22Rv1 (cell line): ENCODE measurements at regions not wholly inside any gene's neighbourhood (a gene's known extent, or its start where the extent isn't known, plus 50 kb on each side); places are given as distances from the start of the nearest gene placed in this dataset.

ENCODE experiments used
- ZFX ChIP-seq: fragments of 450-650 bp; IDR thresholded peaks from 2 replicates; pipeline ENCODE4 v1.6.1; 2017; ENCODE audit warnings: antibody characterized with exemption, borderline replicate concordance
- TF ChIP-seq, protein P1 (sequence below): fragments of 450-650 bp; IDR thresholded peaks from 2 replicates; pipeline ENCODE4 v1.5.1; 2017; ENCODE audit warnings: mild to moderate bottlenecking

DNA sequence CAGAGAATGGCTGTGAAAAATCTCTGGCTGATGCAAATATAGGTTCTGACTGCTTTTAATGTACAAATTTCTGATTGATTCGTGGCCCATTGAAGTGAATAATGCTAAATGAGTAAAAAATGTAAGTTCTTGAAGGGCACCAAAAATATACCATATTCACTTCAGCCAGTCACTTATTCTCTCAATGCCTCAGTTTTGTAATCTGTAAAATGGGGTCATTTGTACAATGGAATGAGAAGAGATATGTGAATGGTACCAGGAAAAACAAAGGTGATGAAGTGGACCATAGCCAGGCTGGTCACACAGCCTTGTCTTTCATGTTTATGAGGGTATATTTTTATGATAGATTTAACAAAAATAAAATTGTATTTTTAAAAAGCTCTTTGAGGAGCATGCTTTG is 441.2 kb upstream of the NR3C2 start:
- TF ChIP-seq, protein P1, sequence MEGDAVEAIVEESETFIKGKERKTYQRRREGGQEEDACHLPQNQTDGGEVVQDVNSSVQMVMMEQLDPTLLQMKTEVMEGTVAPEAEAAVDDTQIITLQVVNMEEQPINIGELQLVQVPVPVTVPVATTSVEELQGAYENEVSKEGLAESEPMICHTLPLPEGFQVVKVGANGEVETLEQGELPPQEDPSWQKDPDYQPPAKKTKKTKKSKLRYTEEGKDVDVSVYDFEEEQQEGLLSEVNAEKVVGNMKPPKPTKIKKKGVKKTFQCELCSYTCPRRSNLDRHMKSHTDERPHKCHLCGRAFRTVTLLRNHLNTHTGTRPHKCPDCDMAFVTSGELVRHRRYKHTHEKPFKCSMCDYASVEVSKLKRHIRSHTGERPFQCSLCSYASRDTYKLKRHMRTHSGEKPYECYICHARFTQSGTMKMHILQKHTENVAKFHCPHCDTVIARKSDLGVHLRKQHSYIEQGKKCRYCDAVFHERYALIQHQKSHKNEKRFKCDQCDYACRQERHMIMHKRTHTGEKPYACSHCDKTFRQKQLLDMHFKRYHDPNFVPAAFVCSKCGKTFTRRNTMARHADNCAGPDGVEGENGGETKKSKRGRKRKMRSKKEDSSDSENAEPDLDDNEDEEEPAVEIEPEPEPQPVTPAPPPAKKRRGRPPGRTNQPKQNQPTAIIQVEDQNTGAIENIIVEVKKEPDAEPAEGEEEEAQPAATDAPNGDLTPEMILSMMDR, result no peak
- TF ChIP-seq ZFX, result no peak
